Fibroblast of skin of left quadriceps (primary cell): ENCODE measurements at regions not wholly inside any gene's neighbourhood (a gene's known extent, or its start where the extent isn't known, plus 50 kb on each side); places are given as distances from the start of the nearest gene placed in this dataset.
"Not testable (repeated sequence)": the region's sequence is repeated elsewhere in the genome, so short reads cannot be mapped to it uniquely, and the experiment has no call there.

Experiments used
- DNase-seq, 2 experiments: peaks; one replicate each; pipeline ENCODE4 v3.0.0-alpha.2; 2013; ENCODE audit warnings: low read depth in 2 of 2

DNA sequence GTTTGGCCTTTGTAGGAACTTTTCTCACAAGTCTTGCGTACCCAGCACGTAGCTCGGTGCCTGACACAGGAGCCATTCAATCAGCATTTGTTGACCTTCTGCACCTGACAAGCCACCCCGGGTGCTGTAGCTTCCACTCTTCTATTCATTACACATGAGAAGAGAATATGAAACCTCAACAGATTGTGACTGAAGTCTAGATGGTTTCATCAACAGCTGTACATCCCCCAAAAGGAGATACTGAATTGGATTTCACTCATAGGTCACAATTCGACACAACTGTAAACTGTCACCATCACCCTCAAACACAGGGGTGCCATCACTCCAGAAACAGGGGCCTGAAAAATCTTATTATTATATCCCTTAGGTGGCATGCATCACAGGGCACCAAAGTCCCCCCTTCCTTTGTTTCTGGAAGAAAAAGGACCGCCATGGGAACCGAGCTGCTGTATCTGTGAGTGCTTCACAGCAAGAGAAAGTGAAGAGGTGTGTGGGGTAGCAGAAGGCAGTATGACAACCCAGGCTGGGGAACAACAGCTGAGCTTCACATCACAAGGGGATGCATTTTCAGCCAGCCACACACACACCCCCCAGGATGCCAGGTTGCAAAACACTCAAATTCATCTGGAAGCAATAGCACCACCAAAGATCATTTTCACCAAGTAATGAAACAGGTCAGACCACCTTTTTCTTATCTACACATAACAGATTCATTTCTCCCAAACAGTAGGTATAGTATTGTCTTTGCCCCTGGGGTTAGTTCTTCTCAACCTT, 225.7 kb downstream of the TOMM20 start:
- no peak for DNase-seq

DNA sequence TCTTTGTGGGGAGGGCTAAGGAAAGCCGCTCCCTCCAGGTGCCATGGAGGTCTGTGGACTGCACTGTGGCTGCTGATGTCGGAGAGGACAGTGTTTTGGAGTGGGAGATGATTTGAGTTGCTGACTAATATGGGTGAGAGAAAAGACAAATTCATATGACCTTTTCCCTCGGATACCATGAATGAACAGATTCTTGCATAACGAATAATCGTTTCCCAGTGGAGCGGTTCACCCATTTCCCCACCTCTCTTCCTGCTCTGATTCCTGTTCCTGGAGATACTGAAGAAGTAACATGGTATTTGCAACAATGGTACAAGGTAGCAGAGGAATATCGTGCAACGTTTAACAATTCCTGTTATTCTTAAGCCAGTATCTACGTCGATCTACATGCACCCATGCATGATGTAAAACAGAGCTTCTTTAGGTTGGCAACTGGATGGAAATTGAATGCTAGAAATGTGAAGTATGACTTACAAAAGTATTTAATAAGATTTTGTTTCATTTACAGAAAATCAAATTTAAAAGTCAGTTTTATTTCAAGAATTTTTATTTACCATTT, 227.1 kb downstream of the TOMM20 start:
- DNase-seq: no peak

DNA sequence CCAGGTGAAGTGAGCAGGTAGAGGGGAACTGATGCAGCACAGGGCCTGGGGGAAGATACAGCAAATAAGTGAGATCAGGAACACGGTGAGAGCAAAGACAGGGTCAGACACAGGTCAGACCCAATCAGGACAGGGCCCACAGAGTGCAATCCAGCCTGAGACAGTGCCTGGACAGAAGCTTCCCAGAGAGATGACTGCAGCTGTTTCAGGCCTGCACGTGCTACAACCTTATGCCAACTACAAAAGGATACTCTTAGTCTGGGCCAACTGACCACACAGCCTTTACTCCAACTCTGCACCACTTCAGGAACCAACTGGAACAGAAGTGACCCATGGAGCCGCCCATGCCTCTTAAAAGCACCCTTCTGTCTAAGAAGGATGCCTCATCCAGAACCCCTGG, 228.0 kb downstream of the TOMM20 start:
- DNase-seq: no peak

DNA sequence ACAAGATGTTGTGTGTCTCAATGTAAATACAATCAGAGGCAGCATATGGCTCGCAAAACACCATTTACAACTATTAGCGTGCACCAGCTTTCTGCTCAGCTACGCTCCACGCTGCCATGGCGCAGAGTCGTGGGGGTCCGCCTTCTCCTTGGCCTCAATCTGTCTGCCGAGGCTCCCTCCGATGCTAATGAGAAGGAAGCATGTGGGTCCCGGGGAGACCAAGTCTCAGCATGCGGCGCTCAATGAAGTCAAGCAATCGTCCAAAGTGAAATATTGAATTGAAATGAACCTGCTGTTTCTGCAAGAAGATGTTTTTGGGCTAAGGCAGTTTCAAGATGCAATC, 228.9 kb downstream of the TOMM20 start:
- DNase-seq: no peak

DNA sequence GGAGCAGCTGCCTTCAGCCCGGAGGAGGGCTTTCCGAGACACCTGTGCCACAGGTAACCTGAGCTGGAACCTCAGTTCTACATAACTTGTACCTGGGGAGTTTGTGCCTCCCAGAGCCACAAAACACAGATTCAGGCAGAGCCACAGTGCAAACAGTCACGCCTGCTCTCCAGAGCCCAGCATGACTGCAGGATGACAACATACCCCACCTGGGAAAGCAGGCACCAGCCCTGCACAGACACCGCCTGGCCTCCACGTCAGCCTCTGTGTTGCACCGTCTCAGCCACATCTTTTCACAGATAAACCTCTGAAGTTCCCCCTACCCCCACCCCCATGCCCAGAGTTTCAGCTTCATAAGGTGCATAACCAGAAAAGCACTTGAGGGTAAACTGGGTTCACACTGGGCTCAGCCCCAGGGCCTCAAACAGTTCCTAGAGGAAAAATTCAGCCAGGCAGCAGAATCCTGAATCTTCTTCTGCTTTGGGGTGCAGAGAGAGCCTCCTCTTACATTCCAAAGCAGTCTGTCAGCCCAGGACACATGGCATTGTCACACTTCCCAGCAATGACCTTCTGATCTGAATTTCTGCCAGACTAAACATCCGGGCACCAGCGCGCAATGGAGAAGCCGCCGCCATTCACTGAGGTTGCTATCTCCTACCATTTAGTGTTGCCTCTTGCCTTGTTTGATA, 229.5 kb downstream of the TOMM20 start:
- no peak for DNase-seq

DNA sequence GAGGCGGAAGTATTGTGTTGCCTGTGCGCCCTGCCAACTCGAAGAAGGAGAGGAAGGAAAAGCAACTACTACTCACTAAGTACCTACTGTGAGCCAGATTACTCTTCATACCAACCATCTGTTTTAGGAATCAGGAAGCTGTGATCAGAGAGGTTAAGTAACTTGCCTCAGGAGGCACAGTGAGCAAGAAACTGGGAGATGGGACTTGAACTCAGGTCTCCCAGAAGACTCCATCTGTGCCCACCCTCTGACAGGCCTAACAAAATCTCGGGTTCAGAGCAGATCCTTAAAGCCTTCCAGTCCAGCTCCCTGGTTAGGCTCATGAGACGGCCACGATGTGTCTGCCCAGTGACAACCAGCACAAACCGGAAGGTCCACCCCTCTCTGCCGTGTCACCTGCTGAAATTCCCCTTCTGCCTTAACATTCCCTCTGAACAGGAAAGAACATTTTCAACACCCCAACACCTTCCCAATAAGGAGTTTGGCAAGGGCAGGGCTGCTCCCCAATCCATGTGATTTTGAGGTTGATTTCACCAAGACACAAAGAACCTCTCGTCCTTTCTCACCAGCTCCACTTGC, 230.1 kb downstream of the TOMM20 start:
- no peak for DNase-seq

DNA sequence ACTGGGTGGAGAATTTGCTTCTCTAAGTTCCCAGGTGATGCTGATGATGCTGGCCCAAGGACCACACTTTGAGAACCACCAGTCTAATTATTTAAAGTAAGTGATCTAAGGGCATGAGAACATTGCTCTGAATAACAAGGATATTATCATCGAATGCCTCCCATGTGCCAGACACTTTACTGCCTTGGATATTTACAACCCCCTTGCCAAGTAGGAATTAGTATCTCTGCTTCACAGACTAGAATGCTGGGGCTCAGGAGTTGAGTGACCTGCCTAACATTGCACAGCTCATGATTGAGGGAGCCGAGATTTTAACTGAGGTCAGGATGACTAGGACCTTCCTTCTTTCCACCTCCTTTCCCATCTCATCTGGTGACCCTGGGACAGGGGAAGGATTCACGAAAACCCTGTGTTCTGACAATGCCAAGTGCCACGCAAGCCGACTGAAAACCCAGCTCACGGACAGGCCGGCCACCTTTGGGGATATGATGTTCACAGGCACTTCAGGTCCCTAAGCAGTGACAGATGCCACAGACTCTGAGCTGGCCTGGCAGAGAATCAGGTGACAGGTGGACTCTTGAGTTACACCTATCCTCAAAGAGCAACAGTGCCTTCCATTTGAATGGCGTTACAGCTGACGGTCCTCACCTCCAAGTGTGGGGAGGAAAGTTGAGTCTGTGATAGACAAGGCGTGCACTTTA, 230.7 kb downstream of the TOMM20 start:
- no peak for DNase-seq

DNA sequence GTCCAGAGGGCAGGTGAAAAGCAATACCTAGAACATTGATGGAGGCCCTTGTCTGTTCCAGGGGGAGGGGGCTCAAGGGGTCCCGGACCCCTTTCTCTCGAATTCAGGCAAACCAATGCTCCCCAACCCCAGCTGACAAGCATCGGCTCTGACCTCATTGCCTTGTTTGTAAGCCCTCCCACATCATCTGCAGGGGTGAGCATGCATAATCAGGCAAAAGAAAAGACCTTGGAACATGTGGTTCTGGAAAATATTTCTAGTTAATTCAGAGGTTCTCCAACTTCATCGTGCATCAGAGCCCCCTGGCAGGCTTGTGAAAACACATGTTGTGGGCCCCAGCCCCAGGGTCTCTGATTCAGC, 231.3 kb downstream of the TOMM20 start:
- no peak for DNase-seq

DNA sequence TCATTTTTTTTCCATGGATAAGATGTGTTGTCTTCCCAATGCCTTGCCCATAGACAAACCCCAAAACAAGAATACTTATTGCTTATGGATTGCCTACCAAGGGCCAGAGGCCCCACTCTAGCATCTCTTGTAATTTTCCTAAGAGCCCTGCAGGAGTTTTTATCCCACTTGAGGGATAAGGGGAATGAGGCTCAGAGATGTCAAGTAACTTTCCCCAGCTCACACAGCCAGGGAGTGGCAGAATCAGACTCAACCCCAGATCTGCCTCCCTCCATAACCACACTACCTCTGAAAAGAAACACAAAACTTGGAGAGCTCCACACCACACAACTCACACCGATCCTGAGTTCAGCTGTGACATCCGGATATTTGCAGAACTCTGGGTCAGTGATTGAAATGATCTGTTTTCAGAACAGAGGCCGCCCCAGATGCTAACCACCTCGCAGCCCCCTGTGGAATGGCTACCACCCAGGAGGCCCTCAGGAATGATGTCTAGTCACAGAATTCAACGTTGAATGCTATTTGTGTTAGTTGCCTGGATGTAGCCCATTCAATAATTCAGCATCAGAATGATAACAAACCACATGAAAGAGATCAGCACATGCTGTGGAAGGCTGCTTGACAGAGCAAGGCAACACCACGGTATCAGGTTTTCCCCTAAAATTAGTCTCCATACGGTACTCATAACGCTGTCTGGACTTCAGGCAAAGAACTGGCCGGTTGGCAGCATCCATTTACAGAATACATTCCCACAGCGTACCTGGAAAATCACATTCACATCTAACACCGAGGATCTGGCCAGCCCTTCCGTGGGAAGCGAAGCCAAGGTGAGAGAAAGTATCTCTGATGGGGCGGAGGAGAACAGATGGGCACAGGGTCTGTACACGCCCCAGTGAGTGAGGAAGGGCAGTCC, 231.9 kb downstream of the TOMM20 start:
- DNase-seq: no peak

DNA sequence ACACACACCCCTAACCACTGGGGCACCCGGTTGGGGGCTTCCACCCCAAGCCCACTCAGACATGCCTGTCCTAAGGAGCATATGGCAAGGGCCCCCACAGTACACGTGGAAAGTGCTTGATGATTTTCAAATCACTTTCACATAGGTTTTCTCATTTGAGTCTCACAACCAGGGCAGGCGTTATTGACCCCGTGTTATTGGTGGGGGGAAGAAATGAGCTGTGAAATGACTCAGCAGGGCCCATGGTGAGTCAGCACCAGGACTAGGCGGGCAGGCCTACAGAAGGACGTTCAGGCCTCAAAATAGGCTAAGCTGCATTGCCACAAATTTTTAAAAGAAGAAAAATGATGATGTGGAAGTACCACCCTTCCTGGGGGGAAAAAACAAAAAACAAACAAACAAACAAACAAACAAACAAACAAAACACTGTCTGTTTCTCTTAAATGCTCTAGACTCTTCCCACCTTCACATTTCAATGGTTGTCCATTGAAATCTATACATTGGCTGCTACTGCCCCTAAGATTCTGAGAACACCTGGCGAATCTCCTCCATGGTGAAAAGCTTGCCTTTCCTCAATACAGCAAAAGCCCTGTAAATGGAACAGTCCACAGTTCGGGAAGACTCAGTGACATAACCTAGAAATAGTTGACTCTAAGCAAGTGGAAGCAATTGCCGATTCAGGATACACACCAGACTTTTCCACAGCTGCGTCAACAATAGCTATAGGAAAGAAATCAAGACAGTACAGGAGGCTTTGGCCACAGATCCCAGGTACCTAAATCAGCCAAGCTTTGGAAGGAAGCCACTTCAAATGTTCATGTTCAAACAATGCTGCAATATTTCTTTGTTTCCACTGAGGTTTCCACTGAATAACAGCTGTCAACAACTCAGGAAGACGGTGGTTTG, 234.7 kb downstream of the TOMM20 start:
- DNase-seq: peak; percentile 68

DNA sequence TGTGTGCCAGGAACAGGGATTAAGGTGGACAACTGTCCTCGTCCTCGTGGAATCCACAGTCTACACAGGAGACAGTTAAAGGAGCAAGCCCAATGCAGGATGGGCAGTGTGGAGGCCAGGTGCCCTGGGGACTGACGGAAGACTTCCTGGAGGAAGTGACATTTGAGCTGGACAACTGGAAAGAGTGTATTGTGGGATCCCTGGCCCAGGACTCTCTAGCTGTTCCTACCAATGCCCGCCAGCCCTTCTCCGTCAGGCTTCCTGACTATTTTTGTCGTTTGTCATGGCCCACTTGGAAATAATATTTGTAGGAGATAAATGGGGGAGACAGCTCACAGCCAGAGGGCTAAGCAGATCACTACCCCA, 235.3 kb downstream of the TOMM20 start:
- no peak for DNase-seq

DNA sequence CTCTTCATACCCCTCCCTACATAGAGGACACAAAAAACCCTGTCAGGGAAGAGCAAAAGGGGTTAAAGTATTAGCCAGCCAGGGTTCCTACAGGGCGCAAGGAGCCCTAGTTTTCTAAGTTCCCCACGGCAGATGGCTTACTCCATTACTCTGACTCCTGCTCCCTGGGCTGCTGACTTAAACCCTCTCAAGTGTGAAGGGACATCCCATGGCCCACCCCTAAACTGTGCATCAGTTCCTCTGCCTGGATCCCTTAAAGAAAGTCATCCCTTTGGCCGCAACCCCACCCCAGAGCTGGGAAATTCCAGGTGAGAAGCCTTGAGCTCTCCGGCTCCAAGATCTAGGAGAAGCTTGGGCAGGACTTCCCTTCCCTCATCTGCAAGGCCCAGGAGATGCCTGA, 236.0 kb downstream of the TOMM20 start:
- no peak for DNase-seq

DNA sequence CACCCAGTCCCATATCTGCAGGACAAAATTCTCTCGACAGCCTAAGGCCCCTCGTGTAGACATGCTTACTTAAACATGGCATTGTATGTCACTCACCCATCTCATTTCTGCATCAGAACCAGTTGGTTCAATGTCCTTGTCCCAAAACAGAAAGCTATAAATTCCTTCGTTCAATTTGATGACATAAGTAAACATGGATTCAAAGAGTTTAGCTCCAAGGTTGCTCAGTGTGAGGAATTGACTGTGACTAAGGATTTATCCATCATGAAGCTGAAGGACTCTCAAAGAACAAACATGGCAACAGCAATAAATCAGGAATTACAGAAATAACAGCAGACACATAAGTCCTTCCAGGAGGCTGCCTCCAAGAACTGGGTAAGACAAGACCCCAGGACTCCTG, 237.2 kb downstream of the TOMM20 start:
- DNase-seq: no peak

DNA sequence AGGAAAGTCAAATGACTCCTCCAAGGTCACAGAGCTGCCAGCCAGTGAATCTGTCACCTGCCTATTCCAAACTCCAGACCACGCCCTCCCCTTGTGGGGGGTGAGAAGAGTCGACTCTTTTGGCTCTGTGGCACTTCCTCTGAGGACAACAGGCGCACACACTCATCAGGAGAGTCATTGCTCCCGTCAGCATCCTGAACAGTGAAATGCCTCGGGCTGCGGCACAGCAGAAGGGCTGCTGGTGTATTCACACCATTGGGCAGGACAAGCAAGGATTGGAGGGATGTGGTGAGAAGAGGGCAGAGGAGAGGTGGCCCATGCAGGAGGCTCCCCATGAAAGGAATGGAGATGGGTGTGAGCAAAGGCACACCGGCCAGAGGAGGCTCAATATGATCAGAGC, 239.0 kb downstream of the TOMM20 start:
- no peak for DNase-seq

DNA sequence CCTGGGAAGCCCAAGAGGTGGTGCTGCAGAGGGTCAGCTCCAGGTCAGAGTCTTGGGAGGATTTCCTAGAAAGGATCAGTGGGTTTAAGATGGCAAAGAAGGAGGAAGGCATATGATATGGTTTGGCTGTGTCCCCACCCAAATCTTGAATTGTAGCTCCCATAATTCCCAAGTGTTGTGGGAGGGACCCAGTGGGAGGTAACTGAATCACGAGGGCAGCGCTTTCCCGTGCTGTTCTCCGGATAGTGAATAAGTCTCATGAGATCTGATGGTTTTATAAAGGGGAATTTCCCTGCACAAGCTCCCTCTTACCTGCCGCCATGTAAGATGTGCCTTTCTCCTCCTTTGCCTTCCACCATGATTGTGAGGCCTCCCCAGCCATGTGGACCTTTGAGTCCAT, 240.4 kb downstream of the TOMM20 start:
- DNase-seq: not testable (repeated sequence)

DNA sequence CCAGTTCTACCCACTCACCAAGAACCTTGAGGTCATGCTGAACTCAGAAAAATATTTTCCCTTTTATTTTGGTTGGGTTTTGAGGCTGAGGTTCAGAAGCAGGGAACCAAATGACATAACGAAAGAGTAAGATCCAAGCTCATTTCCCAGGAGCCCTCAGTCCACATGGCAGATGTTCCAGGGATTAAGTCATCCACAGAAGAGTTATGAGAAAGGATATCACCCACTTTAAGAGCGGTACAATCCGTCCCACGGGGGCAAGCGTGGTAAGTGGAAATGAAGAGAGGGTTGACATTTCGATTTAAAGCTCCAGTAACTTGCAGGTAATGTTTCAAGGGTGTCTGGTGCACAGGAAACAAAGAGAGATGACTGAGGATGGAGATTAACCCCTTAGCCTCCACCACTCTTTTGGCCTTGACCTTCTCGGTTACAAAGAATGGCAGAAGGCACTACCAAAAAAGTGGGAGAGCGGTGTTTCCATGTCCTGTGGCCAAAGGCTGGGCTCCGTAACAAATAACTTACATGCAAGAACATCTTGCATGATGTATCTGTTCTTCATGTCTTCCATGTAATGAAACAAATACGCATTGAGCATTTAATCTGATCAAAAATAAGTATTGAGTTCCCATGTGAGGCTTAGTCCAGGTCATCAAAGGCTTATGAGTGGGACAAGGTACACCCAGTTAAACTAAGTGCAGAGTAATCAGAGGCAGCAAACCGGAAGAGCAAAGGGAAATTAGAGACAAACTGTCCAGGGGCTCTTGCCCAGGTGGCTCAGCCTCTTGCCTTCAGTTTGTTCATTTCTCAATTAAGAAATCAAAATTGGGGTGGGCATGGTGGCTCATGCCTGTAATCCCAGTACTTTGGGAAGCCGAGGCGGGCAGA, 241.4 kb downstream of the TOMM20 start:
- DNase-seq: no peak

DNA sequence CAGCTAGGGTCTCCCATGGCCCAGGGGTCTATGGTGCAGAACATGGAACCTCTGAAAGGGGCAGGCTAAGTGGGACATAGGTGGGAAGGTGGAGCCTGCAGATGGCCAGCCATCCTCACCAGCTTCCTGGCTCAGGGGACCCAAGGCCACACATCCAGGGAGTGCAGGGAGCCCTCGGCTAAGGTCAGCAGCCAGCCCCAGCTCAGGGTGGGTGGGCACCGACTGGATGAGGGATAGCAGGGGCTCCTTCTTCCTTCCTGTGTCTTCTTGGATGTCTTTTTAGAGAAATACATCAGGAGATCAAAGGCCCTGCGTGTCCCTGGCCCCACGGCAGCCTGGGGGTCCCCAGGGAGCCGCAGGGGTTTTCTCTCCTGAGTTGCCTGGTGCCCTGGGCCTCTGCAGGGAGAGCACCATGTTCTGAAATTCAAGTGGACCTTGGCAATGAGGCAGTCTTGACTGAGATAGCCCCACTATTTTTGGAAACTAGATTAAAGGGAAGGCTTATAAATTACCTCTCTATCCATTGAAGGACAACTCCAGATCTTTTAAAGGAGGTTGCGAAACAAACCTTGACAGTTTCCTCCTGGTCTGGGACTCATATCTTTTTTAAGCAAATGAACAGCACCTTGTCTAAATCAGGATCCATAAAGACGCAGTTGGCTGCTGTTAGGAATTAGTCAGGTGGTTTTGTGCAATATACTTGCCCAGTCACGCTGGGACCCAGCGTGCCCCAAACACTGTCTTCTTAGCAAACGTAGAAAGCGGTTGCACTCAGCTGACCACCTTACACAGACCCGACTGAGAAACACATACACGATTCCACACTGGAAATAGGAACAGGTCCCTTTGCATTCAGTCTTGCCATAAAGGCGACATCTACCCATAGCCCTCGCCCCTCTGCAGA, 242.3 kb downstream of the TOMM20 start:
- no peak for DNase-seq

DNA sequence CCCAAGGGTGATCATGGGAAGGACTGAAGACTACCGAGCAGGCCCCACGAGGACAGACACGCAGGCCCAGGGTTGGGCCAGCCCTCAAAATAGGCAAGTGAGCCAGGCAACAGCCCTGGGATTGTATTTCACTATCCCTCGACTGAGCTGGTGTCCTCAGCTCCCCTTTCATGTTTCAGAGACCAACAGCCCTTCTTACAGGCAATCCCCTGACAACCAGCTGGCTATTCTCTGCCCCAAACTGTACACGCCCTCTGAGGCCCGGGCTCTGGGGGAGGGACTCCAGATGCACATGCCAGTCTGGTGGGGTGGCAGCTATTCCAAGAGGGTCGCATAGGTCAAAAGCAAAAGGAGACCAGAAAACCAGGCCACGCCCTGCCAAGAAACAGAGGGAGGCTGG, 243.0 kb downstream of the TOMM20 start:
- DNase-seq: no peak
